ENCODE measurements at regions not wholly inside any gene's neighbourhood (a gene's known extent, or its start where the extent isn't known, plus 50 kb on each side); places are given as distances from the start of the nearest gene placed in this dataset.

DNA sequence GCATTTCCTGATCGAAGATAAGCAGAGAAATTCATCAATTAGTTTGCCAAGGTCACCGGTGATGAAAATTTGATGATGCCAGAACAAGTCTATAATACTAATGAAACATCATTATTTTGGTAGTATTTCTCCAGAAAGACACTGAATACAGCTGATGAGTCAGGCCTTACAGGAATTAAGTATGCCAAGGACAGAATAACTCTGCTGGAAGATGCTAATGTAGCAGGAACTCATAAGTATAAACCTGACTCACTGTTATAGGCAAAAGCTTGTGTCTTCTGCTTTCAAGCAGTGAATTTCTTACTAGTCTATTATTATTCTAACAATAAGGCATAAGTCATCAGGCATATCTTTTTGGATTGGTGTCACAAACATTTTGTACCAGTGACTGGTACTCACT is 1825.1 kb upstream of the IGFBP7 start:
- ATAC-seq (no peak), DNase-seq (no peak)
- intact Hi-C loops (cut with DNase I, micrococcal nuclease) = no loop called here
- TF ChIP-seq, protein P1, sequence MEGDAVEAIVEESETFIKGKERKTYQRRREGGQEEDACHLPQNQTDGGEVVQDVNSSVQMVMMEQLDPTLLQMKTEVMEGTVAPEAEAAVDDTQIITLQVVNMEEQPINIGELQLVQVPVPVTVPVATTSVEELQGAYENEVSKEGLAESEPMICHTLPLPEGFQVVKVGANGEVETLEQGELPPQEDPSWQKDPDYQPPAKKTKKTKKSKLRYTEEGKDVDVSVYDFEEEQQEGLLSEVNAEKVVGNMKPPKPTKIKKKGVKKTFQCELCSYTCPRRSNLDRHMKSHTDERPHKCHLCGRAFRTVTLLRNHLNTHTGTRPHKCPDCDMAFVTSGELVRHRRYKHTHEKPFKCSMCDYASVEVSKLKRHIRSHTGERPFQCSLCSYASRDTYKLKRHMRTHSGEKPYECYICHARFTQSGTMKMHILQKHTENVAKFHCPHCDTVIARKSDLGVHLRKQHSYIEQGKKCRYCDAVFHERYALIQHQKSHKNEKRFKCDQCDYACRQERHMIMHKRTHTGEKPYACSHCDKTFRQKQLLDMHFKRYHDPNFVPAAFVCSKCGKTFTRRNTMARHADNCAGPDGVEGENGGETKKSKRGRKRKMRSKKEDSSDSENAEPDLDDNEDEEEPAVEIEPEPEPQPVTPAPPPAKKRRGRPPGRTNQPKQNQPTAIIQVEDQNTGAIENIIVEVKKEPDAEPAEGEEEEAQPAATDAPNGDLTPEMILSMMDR (IDR thresholded peaks at IDR 0.05) = no peak
- Histone ChIP-seq H3K4me3 (no peak overlapping the region), H3K4me1 (ENCODE audit: low read depth) (no peaks in the 10 kb centered on the region), H3K9me3 (no peaks in the 10 kb centered on the region), H3K36me3 (ENCODE audit: low read depth) (no peaks in the 10 kb centered on the region)

DNA sequence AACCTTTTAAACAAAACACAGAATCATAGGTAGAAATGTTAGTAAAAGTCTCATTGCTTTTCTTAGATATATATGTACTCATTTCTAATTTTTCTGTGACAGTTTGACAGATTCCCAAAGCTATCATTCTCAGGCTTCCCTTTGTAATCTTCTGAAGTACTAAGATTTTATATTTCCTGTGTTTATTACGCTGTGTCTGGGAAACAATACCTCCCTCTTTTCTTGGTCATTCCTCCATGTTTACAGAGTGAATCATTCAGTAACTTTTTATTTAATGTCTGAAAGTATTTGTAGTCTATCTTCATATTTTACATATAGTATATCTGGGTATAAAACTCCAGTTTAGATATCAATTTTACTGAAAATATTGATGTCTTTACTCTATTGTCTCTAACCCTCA is 1826.3 kb upstream of the IGFBP7 start:
- TF ChIP-seq, protein P1 (IDR thresholded peaks at IDR 0.05) = no peak

DNA sequence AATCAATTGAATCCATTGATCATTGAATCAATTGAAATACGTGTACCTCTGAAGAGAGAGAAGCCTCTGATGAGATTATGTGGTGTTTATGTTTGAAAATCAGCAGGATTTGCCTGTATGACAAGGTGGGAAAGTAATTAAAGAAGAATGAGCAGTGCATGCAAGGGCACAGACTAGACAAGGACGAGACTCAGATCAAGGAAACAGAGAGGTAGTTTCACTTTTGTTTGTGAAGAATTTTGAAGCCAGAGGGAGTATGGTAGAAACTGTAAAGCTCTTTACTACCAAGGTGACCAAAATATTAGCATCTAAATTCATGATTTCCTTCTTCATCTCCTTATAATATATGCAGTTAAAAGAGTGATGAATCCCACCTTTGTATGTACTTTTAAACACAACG is 1830.0 kb upstream of the IGFBP7 start:
- no peak for DNase-seq
- intact Hi-C loops (cut with DNase I, micrococcal nuclease) = no loop called here
- Histone ChIP-seq H3K4me1 (ENCODE audit: low read depth) (no peaks in the 10 kb centered on the region), H3K9me3 (no peaks in the 10 kb centered on the region), H3K36me3 (ENCODE audit: low read depth) (no peaks in the 10 kb centered on the region), H3K4me3 (no peak overlapping the region)
- no peak for ATAC-seq
- TF ChIP-seq, protein P1 (IDR thresholded peaks at IDR 0.05) = no peak

More for the DNA sequence above, 1826.3 kb upstream of the IGFBP7 start:
- no peak for ATAC-seq
- intact Hi-C loops (cut with DNase I, micrococcal nuclease) = no loop called here
- DNase-seq = no peak
- Histone ChIP-seq H3K36me3 (ENCODE audit: low read depth) (no peaks in the 10 kb centered on the region), H3K4me1 (ENCODE audit: low read depth) (no peaks in the 10 kb centered on the region), H3K9me3 (no peaks in the 10 kb centered on the region), H3K4me3 (no peak overlapping the region)

DNA sequence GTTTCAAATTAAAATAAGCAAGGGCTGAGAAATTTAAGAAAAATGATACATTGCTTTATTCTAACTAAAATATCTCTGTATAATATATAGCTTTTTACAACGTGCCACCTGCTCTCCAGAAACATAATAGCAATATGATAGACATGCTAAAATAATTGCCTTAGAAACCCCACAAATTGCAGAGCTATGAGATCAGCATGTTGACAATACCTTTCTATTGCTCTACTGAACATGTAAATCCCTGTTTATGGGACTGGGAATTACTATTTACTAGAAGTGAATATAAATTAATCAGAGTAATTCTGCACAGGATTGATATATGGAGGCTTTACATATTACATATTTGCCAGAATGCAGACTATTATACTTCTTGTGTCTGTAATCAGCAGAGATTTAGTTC is 1831.1 kb upstream of the IGFBP7 start:
- Histone ChIP-seq H3K4me3 (no peak overlapping the region), H3K4me1 (ENCODE audit: low read depth) (no peaks in the 10 kb centered on the region), H3K9me3 (no peaks in the 10 kb centered on the region), H3K36me3 (ENCODE audit: low read depth) (no peaks in the 10 kb centered on the region)
- DNase-seq = no peak
- TF ChIP-seq, protein P1 (IDR thresholded peaks at IDR 0.05) = no peak
- ATAC-seq = no peak
- intact Hi-C loops (cut with DNase I, micrococcal nuclease) = no loop called here

DNA sequence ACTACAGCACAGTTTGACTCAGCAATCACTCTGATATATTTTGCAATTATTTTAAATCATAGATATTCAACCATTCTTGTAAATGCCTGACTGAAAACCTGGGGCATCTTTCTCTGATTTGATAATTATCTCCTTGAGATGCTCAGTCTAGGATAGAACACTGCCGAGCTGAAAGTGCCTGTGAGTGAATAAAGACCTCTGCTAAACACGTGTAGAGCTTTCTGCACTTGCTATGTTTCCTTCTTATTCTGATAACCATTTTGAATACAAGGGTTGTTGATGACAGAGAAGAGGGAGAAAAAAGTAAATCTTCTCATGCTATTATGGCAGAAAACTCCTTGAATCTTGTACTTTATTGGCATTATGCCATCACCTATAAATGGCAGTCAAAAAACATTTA is 1843.4 kb upstream of the IGFBP7 start:
- Histone ChIP-seq H3K4me3 (no peak overlapping the region), H3K9me3 (no peaks in the 10 kb centered on the region), H3K36me3 (ENCODE audit: low read depth) (no peaks in the 10 kb centered on the region), H3K4me1 (ENCODE audit: low read depth) (no peaks in the 10 kb centered on the region)
- intact Hi-C loops (cut with DNase I, micrococcal nuclease) = no loop called here
- TF ChIP-seq, protein P1 (IDR thresholded peaks at IDR 0.05) = no peak
- ATAC-seq (no peak), DNase-seq (no peak)

DNA sequence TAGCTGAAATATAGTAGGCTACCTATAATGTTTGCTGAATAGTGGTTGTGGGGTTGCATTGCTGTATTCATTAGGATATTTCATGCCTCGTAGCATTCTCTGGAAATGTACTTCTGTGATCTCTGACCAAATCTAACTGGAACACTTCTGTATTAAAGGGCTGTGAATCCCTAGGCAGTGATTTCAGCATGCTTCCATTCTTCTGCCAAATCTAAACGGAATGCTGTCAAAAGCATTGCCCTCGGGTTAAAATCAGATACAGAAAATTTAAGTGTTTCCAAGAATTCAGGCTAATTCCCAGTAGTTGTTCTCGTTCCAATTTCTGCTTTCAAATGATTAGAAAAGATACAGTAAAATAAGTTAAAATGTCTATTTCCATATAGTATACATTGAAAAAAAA is 1847.5 kb upstream of the IGFBP7 start:
- no peak for ATAC-seq

More for the DNA sequence above, 1847.5 kb upstream of the IGFBP7 start:
- TF ChIP-seq, protein P1 (IDR thresholded peaks at IDR 0.05) = no peak
- H3K36me3 ChIP-seq (ENCODE audit: low read depth) = no peaks in the 10 kb centered on the region
- intact Hi-C loops (cut with DNase I, micrococcal nuclease) = no loop called here
- H3K4me3 ChIP-seq = no peak overlapping the region
- no peak for DNase-seq
- H3K9me3 ChIP-seq = no peaks in the 10 kb centered on the region
- H3K4me1 ChIP-seq (ENCODE audit: low read depth) = no peaks in the 10 kb centered on the region
